ENCODE measurements at regions not wholly inside any gene's neighbourhood (a gene's known extent, or its start where the extent isn't known, plus 50 kb on each side); places are given as distances from the start of the nearest gene placed in this dataset.

DNA sequence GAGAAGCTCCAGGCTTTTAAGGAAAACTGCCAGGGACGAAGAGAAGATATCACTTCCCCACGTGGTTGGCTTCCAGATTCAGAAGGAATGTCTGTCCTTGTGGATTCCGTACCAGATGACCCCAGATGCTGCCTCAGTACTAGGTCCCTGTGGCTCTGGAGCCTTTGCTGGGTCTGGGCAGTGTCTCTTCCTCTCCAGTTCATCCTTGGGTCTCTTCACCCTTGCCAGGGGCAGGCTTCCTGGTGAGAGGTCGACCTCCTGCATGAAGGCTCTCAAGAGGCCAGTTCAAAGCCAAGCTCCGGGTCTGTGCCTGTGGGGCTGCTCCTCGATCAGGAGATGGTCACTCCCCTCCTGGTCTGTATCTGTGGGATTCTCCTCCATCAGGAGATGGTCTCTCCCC is 74.7 kb upstream of the B3GAT1 start:
- Histone ChIP-seq H3K4me3 (ENCODE audit: low read depth, low read length) (no peak overlapping the region), H3K36me3 (ENCODE audit: control insufficient read depth in 2 of 2, insufficient read depth in 1 of 2, low read length in 2 of 2) (no peaks in the 10 kb centered on the region), H3K4me1 (ENCODE audit: control insufficient read depth, insufficient read depth, low read length) (no peaks in the 10 kb centered on the region), H3K9me3 (ENCODE audit: control insufficient read depth, insufficient read depth, low read depth, low read length) (no peaks in the 10 kb centered on the region), H3K27ac (ENCODE audit: extremely low read depth, low read depth, low read length) (no peak overlapping the region)
- ChIA-PET CTCF (no interaction called here), POLR2A (no interaction called here)
- no peak for TF ChIP-seq ZNF473 (tag by site-specific recombination; IDR thresholded peaks at IDR 0.05)
- no peak for TF ChIP-seq IKZF3 (tag by site-specific recombination; IDR thresholded peaks at IDR 0.05)

- H3K9me3 ChIP-seq (ENCODE audit: control insufficient read depth, insufficient read depth, low read depth, low read length) = no peaks in the 10 kb centered on the region
- TF ChIP-seq ZNF521 (tag by site-specific recombination; IDR thresholded peaks at IDR 0.05) (no peak), ZNF488 (tag by site-specific recombination; IDR thresholded peaks at IDR 0.05) (no peak), RBAK (tag by site-specific recombination; IDR thresholded peaks at IDR 0.05) (no peak), ZNF707 (tag by site-specific recombination; IDR thresholded peaks at IDR 0.05) (no peak), ZNF26 (tag by site-specific recombination; IDR thresholded peaks at IDR 0.05) (no peak), YY2 (tag by site-specific recombination; IDR thresholded peaks at IDR 0.05) (no peak), ZNF174 (tag by site-specific recombination; IDR thresholded peaks at IDR 0.05) (no peak), ZNF112 (tag by site-specific recombination; IDR thresholded peaks at IDR 0.05) (no peak)
- H3K27ac ChIP-seq (ENCODE audit: extremely low read depth, low read depth, low read length) = no peak overlapping the region
- no peaks in the 10 kb centered on the region for H3K4me1 ChIP-seq (ENCODE audit: control insufficient read depth, insufficient read depth, low read length)
- H3K4me3 ChIP-seq (ENCODE audit: low read depth, low read length) = no peak overlapping the region
- CTCF ChIA-PET = no interaction called here
- POLR2A ChIA-PET = no interaction called here
- H3K36me3 ChIP-seq (ENCODE audit: control insufficient read depth in 2 of 2, insufficient read depth in 1 of 2, low read length in 2 of 2) = no peaks in the 10 kb centered on the region
These were observed 74.1 kb upstream of the B3GAT1 start for GRCh38 chr11:134486106-134486505.

- CTCF ChIA-PET = no interaction called here
- Histone ChIP-seq H3K9me3 (ENCODE audit: control insufficient read depth, insufficient read depth, low read depth, low read length) (no peaks in the 10 kb centered on the region), H3K4me1 (ENCODE audit: control insufficient read depth, insufficient read depth, low read length) (no peaks in the 10 kb centered on the region), H3K4me3 (ENCODE audit: low read depth, low read length) (no peak overlapping the region), H3K27ac (ENCODE audit: extremely low read depth, low read depth, low read length) (no peak overlapping the region), H3K36me3 (ENCODE audit: control insufficient read depth in 2 of 2, insufficient read depth in 1 of 2, low read length in 2 of 2) (no peaks in the 10 kb centered on the region)
- TF ChIP-seq, protein P1, sequence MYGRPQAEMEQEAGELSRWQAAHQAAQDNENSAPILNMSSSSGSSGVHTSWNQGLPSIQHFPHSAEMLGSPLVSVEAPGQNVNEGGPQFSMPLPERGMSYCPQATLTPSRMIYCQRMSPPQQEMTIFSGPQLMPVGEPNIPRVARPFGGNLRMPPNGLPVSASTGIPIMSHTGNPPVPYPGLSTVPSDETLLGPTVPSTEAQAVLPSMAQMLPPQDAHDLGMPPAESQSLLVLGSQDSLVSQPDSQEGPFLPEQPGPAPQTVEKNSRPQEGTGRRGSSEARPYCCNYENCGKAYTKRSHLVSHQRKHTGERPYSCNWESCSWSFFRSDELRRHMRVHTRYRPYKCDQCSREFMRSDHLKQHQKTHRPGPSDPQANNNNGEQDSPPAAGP (tag by site-specific recombination; IDR thresholded peaks at IDR 0.05) = no peak
- TF ChIP-seq ZNF548 (tag by site-specific recombination; IDR thresholded peaks at IDR 0.05) = no peak
- no peak for TF ChIP-seq ZNF518A (tag by site-specific recombination; conservative IDR thresholded peaks at IDR 0.05; ENCODE audit: low read depth)
- TF ChIP-seq BCL11A (tag by site-specific recombination; IDR thresholded peaks at IDR 0.05; ENCODE audit: low read depth) = no peak
- TF ChIP-seq HOXA7 (CRISPR knock-in tag; IDR thresholded peaks at IDR 0.05; ENCODE audit: borderline replicate concordance) = no peak
- no peak for TF ChIP-seq ZNF133 (tag by site-specific recombination; IDR thresholded peaks at IDR 0.05)
- no peak for TF ChIP-seq ZXDB (tag by site-specific recombination; IDR thresholded peaks at IDR 0.05)
- TF ChIP-seq, protein P2, sequence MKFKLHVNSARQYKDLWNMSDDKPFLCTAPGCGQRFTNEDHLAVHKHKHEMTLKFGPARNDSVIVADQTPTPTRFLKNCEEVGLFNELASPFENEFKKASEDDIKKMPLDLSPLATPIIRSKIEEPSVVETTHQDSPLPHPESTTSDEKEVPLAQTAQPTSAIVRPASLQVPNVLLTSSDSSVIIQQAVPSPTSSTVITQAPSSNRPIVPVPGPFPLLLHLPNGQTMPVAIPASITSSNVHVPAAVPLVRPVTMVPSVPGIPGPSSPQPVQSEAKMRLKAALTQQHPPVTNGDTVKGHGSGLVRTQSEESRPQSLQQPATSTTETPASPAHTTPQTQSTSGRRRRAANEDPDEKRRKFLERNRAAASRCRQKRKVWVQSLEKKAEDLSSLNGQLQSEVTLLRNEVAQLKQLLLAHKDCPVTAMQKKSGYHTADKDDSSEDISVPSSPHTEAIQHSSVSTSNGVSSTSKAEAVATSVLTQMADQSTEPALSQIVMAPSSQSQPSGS (tag by site-specific recombination; IDR thresholded peaks at IDR 0.05; ENCODE audit: low read depth) = no peak
- POLR2A ChIA-PET = no interaction called here
These were observed 73.3 kb upstream of the B3GAT1 start for GRCh38 chr11:134485316-134485715.

All from HEK293 (cell line).